ENCODE measurements at regions not wholly inside any gene's neighbourhood (a gene's known extent, or its start where the extent isn't known, plus 50 kb on each side); places are given as distances from the start of the nearest gene placed in this dataset.

DNA sequence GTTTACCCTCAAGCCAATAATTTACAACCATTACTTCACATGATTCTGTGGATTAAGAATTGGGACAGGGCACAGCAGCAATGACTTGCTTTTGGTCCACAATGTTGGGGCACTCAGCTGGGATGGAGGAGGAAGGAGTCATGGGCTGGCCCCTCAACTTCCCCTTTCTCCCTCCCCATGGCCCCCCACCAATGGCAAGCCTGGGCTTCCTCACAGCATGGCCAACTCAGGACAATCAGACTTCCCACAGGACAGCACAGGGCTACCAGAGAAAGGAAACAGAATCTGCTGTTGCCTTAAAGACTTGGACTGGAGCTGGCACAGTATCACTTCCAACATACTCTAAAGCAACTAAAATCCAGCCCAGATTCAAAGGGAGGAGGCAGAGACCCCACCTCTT, 160.7 kb downstream of the PTPN20 start:
- TF ChIP-seq EZH2 (optimal IDR thresholded peaks at IDR 0.05; ENCODE audit: low read depth, low read length) (no peak), EZH2phosphoT487 (IDR thresholded peaks at IDR 0.05; ENCODE audit: low read length) (no peak)
- TF ChIP-seq, protein P1, sequence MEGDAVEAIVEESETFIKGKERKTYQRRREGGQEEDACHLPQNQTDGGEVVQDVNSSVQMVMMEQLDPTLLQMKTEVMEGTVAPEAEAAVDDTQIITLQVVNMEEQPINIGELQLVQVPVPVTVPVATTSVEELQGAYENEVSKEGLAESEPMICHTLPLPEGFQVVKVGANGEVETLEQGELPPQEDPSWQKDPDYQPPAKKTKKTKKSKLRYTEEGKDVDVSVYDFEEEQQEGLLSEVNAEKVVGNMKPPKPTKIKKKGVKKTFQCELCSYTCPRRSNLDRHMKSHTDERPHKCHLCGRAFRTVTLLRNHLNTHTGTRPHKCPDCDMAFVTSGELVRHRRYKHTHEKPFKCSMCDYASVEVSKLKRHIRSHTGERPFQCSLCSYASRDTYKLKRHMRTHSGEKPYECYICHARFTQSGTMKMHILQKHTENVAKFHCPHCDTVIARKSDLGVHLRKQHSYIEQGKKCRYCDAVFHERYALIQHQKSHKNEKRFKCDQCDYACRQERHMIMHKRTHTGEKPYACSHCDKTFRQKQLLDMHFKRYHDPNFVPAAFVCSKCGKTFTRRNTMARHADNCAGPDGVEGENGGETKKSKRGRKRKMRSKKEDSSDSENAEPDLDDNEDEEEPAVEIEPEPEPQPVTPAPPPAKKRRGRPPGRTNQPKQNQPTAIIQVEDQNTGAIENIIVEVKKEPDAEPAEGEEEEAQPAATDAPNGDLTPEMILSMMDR (IDR thresholded peaks at IDR 0.05; ENCODE audit: low read length) = no peak
